HG03378 (cell line): ENCODE measurements at regions not wholly inside any gene's neighbourhood (a gene's known extent, or its start where the extent isn't known, plus 50 kb on each side); places are given as distances from the start of the nearest gene placed in this dataset.

Experiments
- ATAC-seq: cut with Tn5 transposase; IDR thresholded peaks from one replicate; pipeline ENCODE4 v1.9.1; 2021; ENCODE audit warnings: mild to moderate bottlenecking, moderate library complexity; ENCODE audit not compliant: unreplicated experiment

GRCh38 chr9:107991581-107991980 is 502.0 kb upstream of the KLF4 start:
- no peak for ATAC-seq

- no peak for ATAC-seq
Measured at GRCh38 chr9:107989544-107989943, 500.0 kb upstream of the KLF4 start.

GRCh38 chr9:107989099-107989498 is 499.5 kb upstream of the KLF4 start:
- no peak for ATAC-seq

GRCh38 chr9:107984956-107985355 is 495.4 kb upstream of the KLF4 start:
- no peak for ATAC-seq

- ATAC-seq: no peak
Measured at GRCh38 chr9:107983762-107984161, 494.2 kb upstream of the KLF4 start.

GRCh38 chr9:107983181-107983603 is 493.6 kb upstream of the KLF4 start:
- no peak for ATAC-seq

- ATAC-seq: no peak
Measured at GRCh38 chr9:107982745-107983144, 493.2 kb upstream of the KLF4 start.

- ATAC-seq: no peak
Measured at GRCh38 chr9:107982001-107982400, 492.4 kb upstream of the KLF4 start.

GRCh38 chr9:107980984-107981383 is 491.4 kb upstream of the KLF4 start:
- no peak for ATAC-seq

- no peak for ATAC-seq
Measured at GRCh38 chr9:107976767-107977166, 487.2 kb upstream of the KLF4 start.

GRCh38 chr9:107975426-107976010 is 485.9 kb upstream of the KLF4 start:
- no peak for ATAC-seq

- ATAC-seq: no peak
Measured at GRCh38 chr9:107973451-107973850, 483.9 kb upstream of the KLF4 start.

GRCh38 chr9:107972346-107972745 is 482.8 kb upstream of the KLF4 start:
- no peak for ATAC-seq

- no peak for ATAC-seq
Measured at GRCh38 chr9:107971241-107971640, 481.7 kb upstream of the KLF4 start.

- ATAC-seq: no peak
Measured at GRCh38 chr9:107970726-107971125, 481.2 kb upstream of the KLF4 start.

GRCh38 chr9:107969727-107970126 is 480.2 kb upstream of the KLF4 start:
- ATAC-seq: no peak

- ATAC-seq: no peak
Measured at GRCh38 chr9:107969141-107969540, 479.6 kb upstream of the KLF4 start.

GRCh38 chr9:107963246-107963645 is 473.7 kb upstream of the KLF4 start:
- ATAC-seq: no peak

- no peak for ATAC-seq
Measured at GRCh38 chr9:107960916-107961315, 471.3 kb upstream of the KLF4 start.

GRCh38 chr9:107954312-107954711 is 464.7 kb upstream of the KLF4 start:
- ATAC-seq: no peak

GRCh38 chr9:107953556-107954125 is 464.1 kb upstream of the KLF4 start:
- ATAC-seq: no peak

GRCh38 chr9:107952773-107953172 is 463.2 kb upstream of the KLF4 start:
- no peak for ATAC-seq

- ATAC-seq: no peak
Measured at GRCh38 chr9:107951511-107951910, 461.9 kb upstream of the KLF4 start.
